22Rv1 (cell line): ENCODE measurements at regions not wholly inside any gene's neighbourhood (a gene's known extent, or its start where the extent isn't known, plus 50 kb on each side); places are given as distances from the start of the nearest gene placed in this dataset.

ENCODE experiments used
- H3K27ac ChIP-seq: fragments of 450-650 bp; 2 replicates; pipeline ENCODE4 v1.5.1; 2017
- CTCF ChIP-seq: fragments of 450-650 bp; IDR thresholded peaks from 2 replicates; pipeline ENCODE4 v1.5.1; 2017; ENCODE audit warnings: mild to moderate bottlenecking
- ZFX ChIP-seq: fragments of 450-650 bp; IDR thresholded peaks from 2 replicates; pipeline ENCODE4 v1.6.1; 2017; ENCODE audit warnings: antibody characterized with exemption, borderline replicate concordance

- no peak overlapping the region for H3K27ac ChIP-seq
- TF ChIP-seq ZFX (no peak), CTCF (no peak)
These were observed 639.5 kb upstream of the GOT2 start for GRCh38 chr16:59373632-59374031.

GRCh38 chr16:59370717-59371116 is 636.6 kb upstream of the GOT2 start:
- H3K27ac ChIP-seq = no peak overlapping the region
- no peak for TF ChIP-seq ZFX
- TF ChIP-seq CTCF = no peak

GRCh38 chr16:59369523-59369922 is 635.4 kb upstream of the GOT2 start:
- no peak overlapping the region for H3K27ac ChIP-seq
- TF ChIP-seq CTCF (no peak), ZFX (no peak)

- TF ChIP-seq ZFX = no peak
- no peak for TF ChIP-seq CTCF
- H3K27ac ChIP-seq = no peak overlapping the region
These were observed 634.5 kb upstream of the GOT2 start for GRCh38 chr16:59368586-59368985.

GRCh38 chr16:59356709-59357108 is 622.6 kb upstream of the GOT2 start:
- H3K27ac ChIP-seq = no peak overlapping the region
- TF ChIP-seq ZFX = no peak

GRCh38 chr16:59356144-59356543 is 622.0 kb upstream of the GOT2 start:
- no peak for TF ChIP-seq CTCF
- TF ChIP-seq ZFX = no peak

GRCh38 chr16:59355704-59356103 is 621.6 kb upstream of the GOT2 start:
- no peak overlapping the region for H3K27ac ChIP-seq
- no peak for TF ChIP-seq ZFX
- TF ChIP-seq CTCF = no peak

More at GRCh38 chr16:59356144-59356543, 622.0 kb upstream of the GOT2 start:
- H3K27ac ChIP-seq = no peak overlapping the region

GRCh38 chr16:59351305-59351903 is 617.3 kb upstream of the GOT2 start:
- no peak overlapping the region for H3K27ac ChIP-seq
- TF ChIP-seq CTCF (no peak), ZFX (no peak)
